K562 (cell line): ENCODE measurements at regions not wholly inside any gene's neighbourhood (a gene's known extent, or its start where the extent isn't known, plus 50 kb on each side); places are given as distances from the start of the nearest gene placed in this dataset.

ENCODE experiments used
- ATAC-seq: fragments of 200-7000 bp; cut with Tn5 transposase; 3 replicates; pipeline ENCODE4 v1.9.1; 2020; ENCODE audit warnings: moderate library complexity
- BruUV-seq: library from RNA; stranded (reverse); fragments of 400-500 nt; replicated peaks from 2 replicates; lab custom pipeline; 2021; lab: Mats Ljungman, UMichigan
- CTCF ChIA-PET: fragments of 300-600 bp; formaldehyde crosslinking; extraction: SDS; loops from one replicate; lab custom pipeline; 2021; ENCODE audit warnings: low intra/inter-chr PET ratio; lab: Yijun Ruan, JAX
- POLR2A ChIA-PET: fragments of 300-600, 350-650 bp; sonication (Branson Sonifier 250); formaldehyde crosslinking; extraction: SDS; loops from one replicate; lab custom pipeline; 2021; ENCODE audit warnings: antibody characterized with exemption, inconsistent platforms; lab: Yijun Ruan, JAX
- DNase-seq, 4 experiments: peaks; one replicate each; pipeline versions ENCODE4 v3.0.0 to v3.0.0-alpha.2; 2011 to 2018; ENCODE audit warnings: low spot score in 3 of 4, mixed read lengths in 3 of 4; ENCODE audit errors: extremely low read depth in 1 of 4
- FAIRE-seq: peaks from 2 replicates; lab custom pipeline; 2011; peaks lifted over from hg19 to GRCh38; lab: Jason Lieb, UNC
- H2AFZ ChIP-seq: 2 replicates; pipeline ENCODE4 v1.6.0; 2011; ENCODE audit warnings: low read depth, low read length, control low read depth, inconsistent platforms
- H3K27ac ChIP-seq: fragments of 200-600 bp; 3 replicates; pipeline ENCODE4 v1.8.0; 2011; ENCODE audit warnings: low read depth, mild to moderate bottlenecking, control low read depth, inconsistent platforms, low read length, moderate library complexity, mixed read lengths; ENCODE audit errors: extremely low read depth
- H3K27me3 ChIP-seq, 2 experiments: fragments of 300-600 bp in 1 of 2; 2 replicates in 1 of 2; 3 replicates in 1 of 2; pipeline versions ENCODE4 v1.6.0 to v1.8.0; 2011; ENCODE audit warnings: inconsistent platforms in 2 of 2, low read length in 2 of 2, mild to moderate bottlenecking in 1 of 2, mixed read lengths in 1 of 2, moderate library complexity in 1 of 2; ENCODE audit not compliant: control insufficient read depth in 2 of 2, insufficient read depth in 2 of 2
- H3K36me3 ChIP-seq: fragments of 300-600 bp; 3 replicates; pipeline ENCODE4 v1.8.0; 2011; ENCODE audit warnings: mild to moderate bottlenecking, low read length, inconsistent platforms; ENCODE audit not compliant: control insufficient read depth, insufficient read depth
- H3K4me1 ChIP-seq, 2 experiments: fragments of 200-600 bp in 1 of 2; replicated peaks in 1 of 2; 2 replicates in 1 of 2; 3 replicates in 1 of 2; pipeline versions ENCODE4 v1.5.1 to v1.8.0; 2011; ENCODE audit warnings: inconsistent platforms in 2 of 2, low read length in 2 of 2, mild to moderate bottlenecking in 1 of 2, mixed read lengths in 1 of 2, moderate library complexity in 1 of 2; ENCODE audit not compliant: control insufficient read depth in 2 of 2, insufficient read depth in 2 of 2
- H3K4me2 ChIP-seq: 2 replicates; pipeline ENCODE4 v1.6.1; 2011; ENCODE audit warnings: low read length, control low read depth, inconsistent platforms, mixed read lengths; ENCODE audit not compliant: insufficient read depth
- H3K4me3 ChIP-seq: fragments of 200-600 bp; sonication (generic), shearing (Covaris generic); 2 replicates; pipeline ENCODE4 v1.5.1; 2016; ENCODE audit warnings: control low read depth, inconsistent platforms
- H3K79me2 ChIP-seq: fragments of 200-600 bp; 3 replicates; pipeline ENCODE4 v1.8.0; 2011; ENCODE audit warnings: low read length, inconsistent platforms; ENCODE audit not compliant: control insufficient read depth, insufficient read depth
- H3K9ac ChIP-seq, 2 experiments: 2 replicates each; pipeline versions ENCODE4 v1.6.0 to v1.6.1; 2011; ENCODE audit warnings: low read depth in 2 of 2, low read length in 2 of 2, control low read depth in 1 of 2, inconsistent platforms in 1 of 2, mild to moderate bottlenecking in 1 of 2, mixed read lengths in 1 of 2; ENCODE audit not compliant: insufficient read depth in 1 of 2
- H3K9me1 ChIP-seq: one replicate; pipeline ENCODE4 v1.6.0; 2011; ENCODE audit warnings: inconsistent platforms, mild to moderate bottlenecking, low read length, moderate library complexity; ENCODE audit not compliant: control insufficient read depth, insufficient read depth
- H3K9me3 ChIP-seq: replicated peaks from 2 replicates; pipeline ENCODE4 v1.5.1; 2011; ENCODE audit warnings: low read depth, low read length, inconsistent platforms; ENCODE audit not compliant: control insufficient read depth, insufficient read depth
- H4K20me1 ChIP-seq: replicated peaks from 2 replicates; pipeline ENCODE4 v1.6.1; 2011; ENCODE audit warnings: low read length, inconsistent platforms, mixed read lengths; ENCODE audit not compliant: control insufficient read depth, insufficient read depth
- BMI1 ChIP-seq: fragments of 150-350 bp; IDR thresholded peaks from 2 replicates; pipeline ENCODE4 v1.6.1; 2014; ENCODE audit warnings: low read length
- CBX8 ChIP-seq: fragments of 200-600 bp; sonication (generic); IDR thresholded peaks from 2 replicates; pipeline ENCODE4 v1.6.1; 2012; ENCODE audit warnings: borderline replicate concordance, mixed run types, low read depth, mild to moderate bottlenecking, moderate library complexity, mixed read lengths, low read length, control low read depth, inconsistent platforms; ENCODE audit not compliant: poor library complexity, severe bottlenecking; ENCODE audit errors: extremely low read depth
- CEBPB ChIP-seq: fragments of 450-650 bp; IDR thresholded peaks from 2 replicates; pipeline ENCODE4 v1.6.1; 2016; ENCODE audit warnings: missing genetic modification characterization, missing compliant biosample characterization
- CGGBP1 ChIP-seq: fragments of 250-450 bp; sonication (Bioruptor Pico); IDR thresholded peaks from 2 replicates; pipeline ENCODE4 v1.9.0; 2021; ENCODE audit warnings: mild to moderate bottlenecking
- E2F8 ChIP-seq: fragments of 450-650 bp; IDR thresholded peaks from 2 replicates; pipeline ENCODE4 v1.7.1; 2018; ENCODE audit warnings: mild to moderate bottlenecking, low read depth; ENCODE audit not compliant: partially characterized antibody
- ELF1 ChIP-seq: fragments of 200-800 bp; sonication (Bioruptor generic); IDR thresholded peaks from 2 replicates; pipeline ENCODE4 v1.6.1; 2016; ENCODE audit warnings: missing genetic modification characterization, missing compliant biosample characterization
- ETS2 ChIP-seq: IDR thresholded peaks from 2 replicates; pipeline ENCODE4 v1.6.1; 2016; ENCODE audit warnings: borderline replicate concordance, missing genetic modification characterization, mild to moderate bottlenecking, moderate library complexity, missing compliant biosample characterization; ENCODE audit not compliant: poor library complexity, severe bottlenecking
- EZH2 ChIP-seq: IDR thresholded peaks from 2 replicates; pipeline ENCODE4 v1.6.1; 2012; ENCODE audit warnings: low read depth, mild to moderate bottlenecking, inconsistent platforms, low read length, borderline replicate concordance
- IRF2 ChIP-seq: sonication (generic); formaldehyde crosslinking; IDR thresholded peaks from 2 replicates; pipeline ENCODE4 v1.8.1; 2022; ENCODE audit warnings: mild to moderate bottlenecking, missing genetic modification reagents
- KHSRP ChIP-seq: fragments of 450-650 bp; IDR thresholded peaks from 2 replicates; pipeline ENCODE4 v1.6.1; 2017
- POLR2G ChIP-seq: fragments of 200-400 bp; formaldehyde crosslinking; IDR thresholded peaks from 2 replicates; pipeline ENCODE4 v1.6.1; 2017; ENCODE audit warnings: low read depth, mild to moderate bottlenecking, antibody characterized with exemption, low read length, moderate library complexity
- RBM15 ChIP-seq: fragments of 200-400 bp; formaldehyde crosslinking; IDR thresholded peaks from 2 replicates; pipeline ENCODE4 v1.6.1; 2018; ENCODE audit warnings: mild to moderate bottlenecking, low read length, moderate library complexity; ENCODE audit not compliant: insufficient read depth
- RNF2 ChIP-seq: sonication (generic); IDR thresholded peaks from 2 replicates; pipeline ENCODE4 v1.6.1; 2016
- SREBF1 ChIP-seq: fragments of 150-350 bp; IDR thresholded peaks from 2 replicates; pipeline ENCODE4 v1.6.1; 2014; ENCODE audit warnings: antibody characterized with exemption, low read depth, low read length, borderline replicate concordance
- STAT5A ChIP-seq: IDR thresholded peaks from 2 replicates; pipeline ENCODE4 v1.6.1; 2012; ENCODE audit warnings: low read length, inconsistent platforms, borderline replicate concordance
- ZBTB49 ChIP-seq: sonication (generic); formaldehyde crosslinking; IDR thresholded peaks from 2 replicates; pipeline ENCODE4 v1.8.0; 2022; ENCODE audit warnings: missing genetic modification reagents, mild to moderate bottlenecking, borderline replicate concordance
- ZNF121 ChIP-seq: sonication (generic); formaldehyde crosslinking; conservative IDR thresholded peaks from 2 replicates; pipeline ENCODE4 v1.8.0; 2022; ENCODE audit warnings: missing genetic modification reagents
- ZNF3 ChIP-seq: fragments of 250-450 bp; sonication (Bioruptor Pico); IDR thresholded peaks from 2 replicates; pipeline ENCODE4 v1.5.0; 2021; ENCODE audit warnings: mild to moderate bottlenecking, moderate library complexity
- ZNF324 ChIP-seq: fragments of 250-450 bp; sonication (Bioruptor Pico); IDR thresholded peaks from 2 replicates; pipeline ENCODE4 v1.4.0; 2020; ENCODE audit warnings: mild to moderate bottlenecking
- WGBS: fragments of 100-300 bp; shearing (Covaris generic); methylation state at CpG from one replicate; pipeline ENCODE4 v1.1.6; 2016; ENCODE audit warnings: low coverage, mixed read lengths; ENCODE audit not compliant: insufficient coverage; ENCODE audit errors: missing lambda C conversion rate; 5-methylcytosine and 5-hydroxymethylcytosine counted together
- in situ Hi-C: fragments of 300-500 bp; cut with MboI; formaldehyde crosslinking; loops from 4 replicates; pipeline ENCODE4 v1.15.0; 2018; ENCODE audit warnings: inconsistent platforms, mixed read lengths
- intact Hi-C: fragments of 100-400 bp; cut with micrococcal nuclease; formaldehyde crosslinking; loops from 2 replicates; pipeline ENCODE4 v1.14.2; 2022

GRCh38 chr1:61597601-61598000, 127.3 kb downstream of the TM2D1 start (continued):
- TF ChIP-seq CEBPB (tag) (no peak), SREBF1 (no peak), ZBTB49 (CRISPR knock-in tag) (no peak), BMI1 (no peak), STAT5A (no peak), ZNF324 (CRISPR knock-in tag) (no peak), ZNF3 (no peak)

- DNase-seq, result no peak
- Histone ChIP-seq H3K9me1 (no peaks in the 10 kb centered on the region), H3K36me3 (no peaks in the 10 kb centered on the region), H3K4me1 (no peaks in the 10 kb centered on the region), H3K4me3 (no peak overlapping the region), H3K9me3 (no peaks in the 10 kb centered on the region), H4K20me1 (no peaks in the 10 kb centered on the region), H3K27me3 (peaks cover 13 to 33% of the 10 kb centered on the region in 2 experiments; a peak in 4 of 5 replicates), H2AFZ (no peak overlapping the region), H3K9ac (no peak overlapping the region), H3K79me2 (no peaks in the 10 kb centered on the region), H3K4me2 (no peak overlapping the region), H3K27ac (no peak overlapping the region)
- no peak for ATAC-seq
- no peak for FAIRE-seq
- in situ Hi-C loops (no loop called here), intact Hi-C loops (no loop called here)
- ChIA-PET POLR2A (interaction anchor here (1.1 kb wide), 1 partner anchor 10 kb away, joined by 3 read pairs; no protein-coding TSS in a partner anchor), CTCF (no interaction called here)
- no TSS peak for BruUV-seq
- WGBS, result 6% methylated on average over 3 of the region's 4 CpGs
- no peak for TF ChIP-seq CBX8
- no peak for TF ChIP-seq RBM15
- no peak for TF ChIP-seq IRF2 (CRISPR knock-in tag)
- no peak for TF ChIP-seq CGGBP1
- no peak for TF ChIP-seq ZNF121 (CRISPR knock-in tag)
- TF ChIP-seq POLR2G, result no peak
- no peak for TF ChIP-seq ELF1 (tag)
- TF ChIP-seq RNF2, result no peak
- TF ChIP-seq KHSRP, result no peak
- TF ChIP-seq EZH2, result no peak
- TF ChIP-seq ETS2 (tag), result no peak
- TF ChIP-seq E2F8, result no peak
- TF ChIP-seq BMI1, result no peak
These were observed 131.6 kb downstream of the TM2D1 start for GRCh38 chr1:61593331-61593730.
